Activated CD4-positive, alpha-beta T cell treated with anti-CD3 and anti-CD28 coated beads for 36 hours (primary cell): ENCODE measurements at regions not wholly inside any gene's neighbourhood (a gene's known extent, or its start where the extent isn't known, plus 50 kb on each side); places are given as distances from the start of the nearest gene placed in this dataset.

Experiments used
- ATAC-seq: fragments of 200-7000 bp; cut with Tn5 transposase; one replicate; pipeline ENCODE4 v1.10.0; 2021; ENCODE audit warnings: mild to moderate bottlenecking, moderate library complexity
- CTCF ChIA-PET: fragments of 350-600 bp; sonication (Branson Sonifier 250); formaldehyde crosslinking; loops from one replicate; lab custom pipeline; 2021; ENCODE audit warnings: antibody characterized with exemption; lab: Charles Lee
- POLR2A ChIA-PET: fragments of 350-600 bp; sonication (Branson Sonifier 250); formaldehyde crosslinking; loops from one replicate; lab custom pipeline; 2021; ENCODE audit warnings: antibody characterized with exemption, inconsistent platforms; lab: Charles Lee
- DNase-seq: peaks from one replicate; pipeline ENCODE4 v3.0.0-alpha.2; 2020
- H3K27ac Mint-ChIP-seq: one replicate; pipeline ENCODE4 v1.8.0; 2021; ENCODE audit warnings: mixed read lengths
- H3K27me3 Mint-ChIP-seq: one replicate; pipeline ENCODE4 v1.8.0; 2021; ENCODE audit warnings: mixed read lengths
- H3K36me3 Mint-ChIP-seq: one replicate; pipeline ENCODE4 v1.8.0; 2021; ENCODE audit warnings: low read depth, mixed read lengths
- H3K4me1 Mint-ChIP-seq: one replicate; pipeline ENCODE4 v1.8.0; 2021; ENCODE audit warnings: mixed read lengths
- H3K4me3 Mint-ChIP-seq: one replicate; pipeline ENCODE4 v1.8.0; 2021; ENCODE audit warnings: mild to moderate bottlenecking, moderate library complexity, mixed read lengths
- H3K9me3 Mint-ChIP-seq: one replicate; pipeline ENCODE4 v1.8.0; 2021; ENCODE audit warnings: low read depth, mixed read lengths
- intact Hi-C, 2 experiments: fragments of 100-400 bp; cut with DNase I in 1 of 2; cut with micrococcal nuclease in 1 of 2; formaldehyde crosslinking; loops; one replicate each; pipeline versions ENCODE4 v1.14.2 to v1.15.1; 2022 to 2024; cut with DNase I, micrococcal nuclease

- ATAC-seq (no peak), DNase-seq (no peak)
- H3K4me3 Mint-ChIP-seq, result no peak overlapping the region
- ChIA-PET CTCF (no interaction called here), POLR2A (no interaction called here)
- no peaks in the 10 kb centered on the region for H3K4me1 Mint-ChIP-seq
- no peak overlapping the region for H3K27ac Mint-ChIP-seq
- peaks cover 3% of the 10 kb centered on the region for H3K9me3 Mint-ChIP-seq
- intact Hi-C loops, result no loop called here
- no peaks in the 10 kb centered on the region for H3K36me3 Mint-ChIP-seq
- no peaks in the 10 kb centered on the region for H3K27me3 Mint-ChIP-seq
Measured at GRCh38 chr12:125610292-125610691, 545.1 kb downstream of the AACS start.

DNA sequence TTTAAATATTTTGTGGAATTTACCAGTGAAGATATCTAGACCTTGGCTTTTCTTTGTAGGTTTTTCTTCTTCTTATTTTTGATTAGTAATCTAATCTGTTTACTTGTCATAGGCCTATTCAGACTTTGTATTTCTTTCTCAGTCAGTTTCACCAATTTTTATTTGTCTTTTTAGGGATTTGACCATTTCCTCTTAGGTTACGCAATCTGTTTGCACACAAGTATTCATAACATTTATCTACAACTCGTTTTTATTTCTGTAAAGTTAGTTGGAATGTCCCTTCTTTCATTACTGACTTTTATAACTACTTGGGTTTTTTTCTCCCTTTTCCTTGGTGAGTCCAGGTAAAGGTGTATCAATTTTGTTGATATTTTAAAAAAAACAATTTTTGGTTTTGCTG lies 545.7 kb downstream of the AACS start:
- intact Hi-C loops, result no loop called here
- H3K4me3 Mint-ChIP-seq, result no peak overlapping the region
- ATAC-seq (no peak), DNase-seq (no peak)
- no peaks in the 10 kb centered on the region for H3K36me3 Mint-ChIP-seq
- no peaks in the 10 kb centered on the region for H3K27me3 Mint-ChIP-seq
- no peaks in the 10 kb centered on the region for H3K4me1 Mint-ChIP-seq
- CTCF ChIA-PET, result no interaction called here
- POLR2A ChIA-PET, result no interaction called here
- H3K9me3 Mint-ChIP-seq, result no peaks in the 10 kb centered on the region
- no peak overlapping the region for H3K27ac Mint-ChIP-seq

DNA sequence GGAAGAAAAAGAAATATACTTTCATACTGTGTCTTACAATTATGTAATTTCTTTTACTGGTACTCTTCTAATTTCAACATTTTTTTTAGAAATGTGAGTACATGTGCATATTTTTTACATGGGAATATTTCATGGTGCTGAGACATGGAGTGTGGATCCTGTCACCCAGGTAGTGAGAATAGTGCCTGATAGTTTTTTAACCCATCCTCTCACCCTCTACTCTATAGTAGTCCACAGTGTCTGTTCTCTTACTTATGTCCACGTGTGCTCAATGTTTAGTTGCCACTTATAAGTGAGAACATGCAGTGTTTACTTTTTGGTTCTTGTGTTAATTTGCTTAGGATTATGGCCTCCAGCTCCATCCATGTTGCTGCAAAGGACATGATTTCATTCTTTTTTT lies 548.8 kb downstream of the AACS start:
- ATAC-seq, result no peak

DNA sequence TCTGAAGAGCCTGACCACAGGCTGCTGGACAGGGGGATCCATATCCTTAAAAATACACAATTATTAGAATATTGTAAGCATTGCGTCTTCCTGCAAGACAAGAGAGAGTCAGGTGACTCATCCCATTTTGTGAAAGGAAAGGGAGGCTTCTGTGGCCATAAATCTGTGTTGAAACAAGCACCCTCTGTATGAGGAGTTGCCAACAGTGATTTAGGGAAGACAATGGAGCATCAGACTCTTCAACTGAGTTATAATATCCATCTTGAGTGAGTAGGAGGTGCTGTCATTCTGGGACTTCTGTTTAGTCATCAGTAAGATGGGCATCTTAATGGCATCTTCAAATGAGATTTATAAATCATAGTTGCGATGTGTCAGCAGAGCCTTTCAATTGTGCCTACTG lies 554.5 kb downstream of the AACS start:
- intact Hi-C loops, result no loop called here
- H3K27me3 Mint-ChIP-seq, result no peaks in the 10 kb centered on the region
- CTCF ChIA-PET, result no interaction called here
- no peaks in the 10 kb centered on the region for H3K4me1 Mint-ChIP-seq
- H3K36me3 Mint-ChIP-seq, result no peaks in the 10 kb centered on the region
- ATAC-seq (no peak), DNase-seq (no peak)
- H3K4me3 Mint-ChIP-seq, result no peak overlapping the region
- POLR2A ChIA-PET, result no interaction called here
- no peaks in the 10 kb centered on the region for H3K9me3 Mint-ChIP-seq
- no peak overlapping the region for H3K27ac Mint-ChIP-seq

More for the DNA sequence above, 548.8 kb downstream of the AACS start:
- ChIA-PET CTCF (no interaction called here), POLR2A (no interaction called here)
- H3K36me3 Mint-ChIP-seq, result no peaks in the 10 kb centered on the region
- no peak overlapping the region for H3K4me3 Mint-ChIP-seq
- H3K27ac Mint-ChIP-seq, result no peak overlapping the region
- no peaks in the 10 kb centered on the region for H3K27me3 Mint-ChIP-seq
- intact Hi-C loops, result no loop called here
- no peaks in the 10 kb centered on the region for H3K9me3 Mint-ChIP-seq
- DNase-seq, result no peak
- H3K4me1 Mint-ChIP-seq, result no peaks in the 10 kb centered on the region

DNA sequence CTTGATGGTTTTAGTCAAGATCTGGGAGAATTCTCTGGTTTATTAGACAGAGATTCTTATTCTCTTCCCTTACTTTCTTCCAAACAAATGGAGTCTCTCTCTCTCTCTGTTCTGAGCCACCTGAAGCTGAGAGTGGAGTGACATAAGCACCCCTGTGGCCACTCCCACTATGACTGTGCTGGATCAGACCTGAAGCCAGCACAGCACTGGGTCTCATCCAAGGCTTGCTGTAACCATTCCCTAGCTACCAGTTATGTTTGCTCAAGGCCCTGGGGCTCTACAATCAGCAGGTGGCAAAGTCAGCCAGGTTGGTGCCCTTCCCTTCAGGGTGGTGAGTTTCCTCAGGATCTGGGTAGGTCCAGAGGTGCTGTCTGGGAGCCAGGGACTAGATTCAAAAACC lies 568.5 kb downstream of the AACS start:
- H3K9me3 Mint-ChIP-seq, result no peaks in the 10 kb centered on the region
- H3K4me1 Mint-ChIP-seq, result no peaks in the 10 kb centered on the region
- H3K4me3 Mint-ChIP-seq, result no peak overlapping the region
- ATAC-seq (no peak), DNase-seq (no peak)
- POLR2A ChIA-PET, result no interaction called here
- H3K36me3 Mint-ChIP-seq, result no peaks in the 10 kb centered on the region
- no peaks in the 10 kb centered on the region for H3K27me3 Mint-ChIP-seq
- intact Hi-C loops, result no loop called here
- no peak overlapping the region for H3K27ac Mint-ChIP-seq
- CTCF ChIA-PET, result no interaction called here

- no peak for DNase-seq
- H3K9me3 Mint-ChIP-seq, result no peaks in the 10 kb centered on the region
- POLR2A ChIA-PET, result no interaction called here
Measured at GRCh38 chr12:125634813-125635212, 569.6 kb downstream of the AACS start.

GRCh38 chr12:125639826-125640225 lies 574.6 kb downstream of the AACS start:
- Mint-ChIP-seq H3K27ac (no peak overlapping the region), H3K27me3 (no peaks in the 10 kb centered on the region), H3K4me1 (no peaks in the 10 kb centered on the region), H3K9me3 (no peaks in the 10 kb centered on the region), H3K36me3 (no peaks in the 10 kb centered on the region), H3K4me3 (no peak overlapping the region)
- POLR2A ChIA-PET, result no interaction called here
- DNase-seq (no peak), ATAC-seq (no peak)
- CTCF ChIA-PET, result no interaction called here
- intact Hi-C loops, result no loop called here

More at GRCh38 chr12:125634813-125635212, 569.6 kb downstream of the AACS start:
- Mint-ChIP-seq H3K27ac (no peak overlapping the region), H3K36me3 (no peaks in the 10 kb centered on the region), H3K4me1 (no peaks in the 10 kb centered on the region), H3K27me3 (no peaks in the 10 kb centered on the region), H3K4me3 (no peak overlapping the region)
- ATAC-seq, result no peak
- CTCF ChIA-PET, result no interaction called here
- intact Hi-C loops, result no loop called here

DNA sequence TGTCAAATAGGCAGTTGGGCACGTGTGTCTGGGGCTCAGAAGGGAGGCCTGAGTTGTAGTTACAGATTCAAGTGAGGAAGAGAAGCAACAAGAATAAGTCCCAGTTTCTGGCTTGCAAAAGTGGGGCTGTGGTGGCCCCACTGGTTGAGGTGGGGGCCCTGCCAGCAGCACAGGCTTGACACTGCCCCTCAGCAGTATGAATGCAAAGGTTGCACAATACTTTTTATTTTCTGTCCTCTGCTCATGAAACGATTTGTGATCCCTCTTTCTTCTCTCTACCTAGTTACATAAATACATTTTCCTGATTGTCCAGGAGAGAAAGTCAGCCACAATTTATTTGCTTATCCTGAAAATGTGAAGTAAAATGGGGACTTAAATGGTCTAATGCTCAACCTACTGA lies 577.8 kb downstream of the AACS start:
- Mint-ChIP-seq H3K36me3 (no peaks in the 10 kb centered on the region), H3K27ac (no peak overlapping the region), H3K27me3 (no peaks in the 10 kb centered on the region), H3K4me3 (no peak overlapping the region), H3K4me1 (no peaks in the 10 kb centered on the region), H3K9me3 (no peaks in the 10 kb centered on the region)
- CTCF ChIA-PET, result no interaction called here
- POLR2A ChIA-PET, result no interaction called here
- DNase-seq (no peak), ATAC-seq (no peak)
- intact Hi-C loops, result no loop called here

- no peak overlapping the region for H3K4me3 Mint-ChIP-seq
- no peak overlapping the region for H3K27ac Mint-ChIP-seq
- intact Hi-C loops, result no loop called here
- no peaks in the 10 kb centered on the region for H3K36me3 Mint-ChIP-seq
- DNase-seq (no peak), ATAC-seq (no peak)
- H3K9me3 Mint-ChIP-seq, result no peaks in the 10 kb centered on the region
- ChIA-PET POLR2A (no interaction called here), CTCF (no interaction called here)
- no peaks in the 10 kb centered on the region for H3K4me1 Mint-ChIP-seq
- peaks cover 2% of the 10 kb centered on the region for H3K27me3 Mint-ChIP-seq
Measured at GRCh38 chr12:125645724-125646123, 580.5 kb downstream of the AACS start.

DNA sequence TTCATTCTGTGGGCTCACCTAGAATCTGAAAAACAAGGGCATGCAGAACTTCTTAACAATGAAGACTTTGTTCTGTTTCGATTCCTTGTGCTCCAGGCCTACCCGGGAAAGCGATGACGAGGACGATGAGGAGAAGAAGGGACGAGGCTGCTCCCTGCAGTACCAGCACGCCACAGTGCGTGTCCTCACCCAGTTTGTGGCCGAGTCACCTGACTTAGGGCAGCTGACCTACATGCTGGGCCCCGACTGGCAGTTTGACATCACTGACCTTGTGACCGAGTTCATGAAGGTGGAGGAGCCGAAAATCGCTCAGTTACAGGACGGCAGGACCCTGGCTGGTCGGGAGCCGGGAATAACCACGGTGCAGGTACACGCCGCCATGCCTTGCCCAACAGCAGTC lies 585.4 kb downstream of the AACS start:
- no peak overlapping the region for H3K4me3 Mint-ChIP-seq
- H3K27me3 Mint-ChIP-seq, result peaks cover 2% of the 10 kb centered on the region
- H3K4me1 Mint-ChIP-seq, result no peaks in the 10 kb centered on the region
- ATAC-seq (no peak), DNase-seq (no peak)
- no peak overlapping the region for H3K27ac Mint-ChIP-seq
- ChIA-PET POLR2A (interaction anchor here (0.6 kb wide), 1 partner anchor 369 kb away, joined by 3 read pairs; no protein-coding TSS in a partner anchor), CTCF (no interaction called here)
- intact Hi-C loops, result no loop called here
- no peaks in the 10 kb centered on the region for H3K36me3 Mint-ChIP-seq
- H3K9me3 Mint-ChIP-seq, result no peaks in the 10 kb centered on the region

DNA sequence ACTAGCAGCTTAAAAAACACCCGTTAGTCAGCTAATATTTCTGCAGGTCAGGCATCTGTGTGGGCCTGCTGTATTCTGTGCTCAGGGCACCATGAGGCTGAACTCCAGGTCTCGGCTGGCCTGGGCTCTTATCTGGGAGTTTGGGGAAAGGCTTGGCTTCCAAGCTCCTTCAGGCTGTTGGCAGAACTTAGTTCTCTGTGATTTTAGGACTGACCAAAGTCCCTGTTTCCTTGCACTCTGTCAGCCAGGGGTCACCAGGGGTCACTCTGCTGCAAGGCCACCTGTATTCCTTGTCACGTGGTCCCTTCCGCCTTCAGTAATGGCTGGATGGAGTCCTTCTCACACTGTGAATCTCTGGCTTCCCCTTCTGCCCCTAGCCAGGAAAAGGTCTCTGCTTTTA lies 586.4 kb downstream of the AACS start:
- Mint-ChIP-seq H3K36me3 (no peaks in the 10 kb centered on the region), H3K27ac (no peak overlapping the region), H3K4me1 (no peaks in the 10 kb centered on the region), H3K9me3 (no peaks in the 10 kb centered on the region), H3K27me3 (peaks cover 2% of the 10 kb centered on the region), H3K4me3 (no peak overlapping the region)
- ATAC-seq (no peak), DNase-seq (no peak)
- intact Hi-C loops, result no loop called here
- CTCF ChIA-PET, result no interaction called here
- POLR2A ChIA-PET, result no interaction called here

DNA sequence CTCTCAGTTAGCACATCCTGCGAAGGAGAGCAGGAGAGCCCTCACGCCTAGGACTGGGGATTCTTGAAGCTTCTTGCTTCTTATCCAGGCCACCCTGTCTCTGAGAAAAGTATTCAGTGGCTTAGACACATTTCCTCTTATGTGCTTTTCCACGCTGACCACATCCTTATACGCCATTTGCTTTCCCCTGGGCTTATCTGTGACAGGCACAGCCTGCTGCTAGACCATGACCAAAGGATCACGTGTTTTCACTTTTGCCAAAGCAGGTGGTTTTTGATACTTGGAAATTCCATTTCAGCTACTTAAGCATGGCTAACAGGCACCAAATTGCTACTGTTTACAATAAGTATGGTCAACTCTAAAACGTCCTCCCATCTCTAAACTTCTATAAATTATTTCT lies 587.4 kb downstream of the AACS start:
- no peak overlapping the region for H3K27ac Mint-ChIP-seq

GRCh38 chr12:125657681-125658080 lies 592.4 kb downstream of the AACS start:
- no peaks in the 10 kb centered on the region for H3K27me3 Mint-ChIP-seq
- H3K36me3 Mint-ChIP-seq, result no peaks in the 10 kb centered on the region
- no peaks in the 10 kb centered on the region for H3K9me3 Mint-ChIP-seq
- no peaks in the 10 kb centered on the region for H3K4me1 Mint-ChIP-seq
- CTCF ChIA-PET, result no interaction called here
- POLR2A ChIA-PET, result no interaction called here
- H3K27ac Mint-ChIP-seq, result no peak overlapping the region
- no peak overlapping the region for H3K4me3 Mint-ChIP-seq
- DNase-seq, result no peak
- intact Hi-C loops, result no loop called here
- no peak for ATAC-seq

More for the DNA sequence above, 587.4 kb downstream of the AACS start:
- ATAC-seq, result no peak
- H3K4me3 Mint-ChIP-seq, result no peak overlapping the region
- intact Hi-C loops, result no loop called here
- no peak for DNase-seq
- H3K9me3 Mint-ChIP-seq, result no peaks in the 10 kb centered on the region
- H3K27me3 Mint-ChIP-seq, result peaks cover 2% of the 10 kb centered on the region
- H3K4me1 Mint-ChIP-seq, result no peaks in the 10 kb centered on the region
- POLR2A ChIA-PET, result no interaction called here
- H3K36me3 Mint-ChIP-seq, result no peaks in the 10 kb centered on the region
- CTCF ChIA-PET, result no interaction called here
